ENCODE measurements at regions not wholly inside any gene's neighbourhood (a gene's known extent, or its start where the extent isn't known, plus 50 kb on each side); places are given as distances from the start of the nearest gene placed in this dataset.

DNA sequence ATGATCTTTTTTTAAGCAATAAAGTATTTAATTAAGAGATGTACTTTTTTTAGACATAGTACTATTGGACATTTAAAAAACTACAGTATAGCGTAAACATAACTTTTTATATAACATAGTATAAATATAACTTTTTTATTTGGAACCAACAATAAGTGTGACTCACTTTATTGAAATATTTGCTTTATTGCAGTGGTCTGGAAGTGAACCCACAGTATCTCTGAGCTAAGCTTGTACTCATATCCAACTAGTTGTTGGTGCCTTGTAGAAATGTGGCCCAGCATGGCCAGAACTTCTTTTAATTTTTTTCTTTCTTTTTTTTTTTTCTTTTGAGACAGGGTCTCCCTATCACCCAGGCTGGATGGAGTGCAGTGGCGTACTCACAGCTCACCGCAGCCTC is 61.5 kb upstream of the GALNT10 start:
- ATAC-seq: no peak
- Histone ChIP-seq H3K4me1 (no peaks in the 10 kb centered on the region), H3K27me3 (no peaks in the 10 kb centered on the region), H3K4me3 (no peak overlapping the region), H3K9me3 (no peaks in the 10 kb centered on the region), H3K27ac (no peak overlapping the region), H3K36me3 (no peaks in the 10 kb centered on the region)
- no peak for DNase-seq
- intact Hi-C loops (cut with DNase I): no loop called here
- TF ChIP-seq, protein P1, sequence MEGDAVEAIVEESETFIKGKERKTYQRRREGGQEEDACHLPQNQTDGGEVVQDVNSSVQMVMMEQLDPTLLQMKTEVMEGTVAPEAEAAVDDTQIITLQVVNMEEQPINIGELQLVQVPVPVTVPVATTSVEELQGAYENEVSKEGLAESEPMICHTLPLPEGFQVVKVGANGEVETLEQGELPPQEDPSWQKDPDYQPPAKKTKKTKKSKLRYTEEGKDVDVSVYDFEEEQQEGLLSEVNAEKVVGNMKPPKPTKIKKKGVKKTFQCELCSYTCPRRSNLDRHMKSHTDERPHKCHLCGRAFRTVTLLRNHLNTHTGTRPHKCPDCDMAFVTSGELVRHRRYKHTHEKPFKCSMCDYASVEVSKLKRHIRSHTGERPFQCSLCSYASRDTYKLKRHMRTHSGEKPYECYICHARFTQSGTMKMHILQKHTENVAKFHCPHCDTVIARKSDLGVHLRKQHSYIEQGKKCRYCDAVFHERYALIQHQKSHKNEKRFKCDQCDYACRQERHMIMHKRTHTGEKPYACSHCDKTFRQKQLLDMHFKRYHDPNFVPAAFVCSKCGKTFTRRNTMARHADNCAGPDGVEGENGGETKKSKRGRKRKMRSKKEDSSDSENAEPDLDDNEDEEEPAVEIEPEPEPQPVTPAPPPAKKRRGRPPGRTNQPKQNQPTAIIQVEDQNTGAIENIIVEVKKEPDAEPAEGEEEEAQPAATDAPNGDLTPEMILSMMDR (IDR thresholded peaks at IDR 0.05): no peak

DNA sequence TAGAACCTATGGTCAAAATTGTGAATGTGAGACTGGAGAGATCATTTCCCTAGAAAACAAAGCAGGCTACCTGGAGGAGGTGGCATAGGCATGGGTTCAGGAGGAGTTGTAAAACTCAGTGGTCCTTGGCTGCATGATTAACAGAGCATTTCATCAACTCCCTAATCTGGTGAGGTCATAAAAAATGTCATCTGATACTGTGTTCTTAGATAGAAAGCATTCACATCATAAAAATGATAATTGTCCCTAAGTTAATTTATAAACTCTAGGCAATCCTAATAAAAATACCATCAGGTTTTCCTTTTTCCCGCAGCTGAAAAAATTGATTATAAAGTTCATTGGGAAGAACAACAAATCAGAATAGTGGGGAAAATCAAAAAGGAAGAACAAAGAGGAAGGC is 60.6 kb upstream of the GALNT10 start:
- Histone ChIP-seq H3K9me3 (no peaks in the 10 kb centered on the region), H3K27ac (no peak overlapping the region), H3K36me3 (no peaks in the 10 kb centered on the region), H3K27me3 (no peaks in the 10 kb centered on the region), H3K4me3 (no peak overlapping the region), H3K4me1 (no peaks in the 10 kb centered on the region)
- ATAC-seq: no peak
- TF ChIP-seq, protein P1 (IDR thresholded peaks at IDR 0.05): no peak
- no peak for DNase-seq
- intact Hi-C loops (cut with DNase I): no loop called here

DNA sequence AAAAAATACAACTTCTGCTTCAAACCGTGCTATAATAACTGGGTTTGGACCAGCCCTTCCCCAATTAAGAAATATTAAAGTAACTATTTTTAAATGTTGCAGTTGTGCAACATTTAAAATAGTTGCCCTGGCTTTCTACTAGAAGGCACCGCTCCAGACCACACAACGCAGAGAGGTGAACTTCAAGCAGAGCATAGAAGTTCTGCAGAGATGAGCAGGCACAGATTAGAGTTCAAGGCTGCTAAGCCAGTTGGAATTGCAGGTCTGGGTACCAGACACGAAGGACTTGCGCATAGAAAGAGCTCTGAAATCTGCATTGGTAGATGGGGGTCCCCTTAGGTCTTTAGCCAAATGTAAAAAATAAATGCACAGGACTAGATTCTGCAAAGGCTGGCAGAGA is 58.7 kb upstream of the GALNT10 start:
- no peaks in the 10 kb centered on the region for H3K36me3 ChIP-seq
- intact Hi-C loops (cut with DNase I): no loop called here

DNA sequence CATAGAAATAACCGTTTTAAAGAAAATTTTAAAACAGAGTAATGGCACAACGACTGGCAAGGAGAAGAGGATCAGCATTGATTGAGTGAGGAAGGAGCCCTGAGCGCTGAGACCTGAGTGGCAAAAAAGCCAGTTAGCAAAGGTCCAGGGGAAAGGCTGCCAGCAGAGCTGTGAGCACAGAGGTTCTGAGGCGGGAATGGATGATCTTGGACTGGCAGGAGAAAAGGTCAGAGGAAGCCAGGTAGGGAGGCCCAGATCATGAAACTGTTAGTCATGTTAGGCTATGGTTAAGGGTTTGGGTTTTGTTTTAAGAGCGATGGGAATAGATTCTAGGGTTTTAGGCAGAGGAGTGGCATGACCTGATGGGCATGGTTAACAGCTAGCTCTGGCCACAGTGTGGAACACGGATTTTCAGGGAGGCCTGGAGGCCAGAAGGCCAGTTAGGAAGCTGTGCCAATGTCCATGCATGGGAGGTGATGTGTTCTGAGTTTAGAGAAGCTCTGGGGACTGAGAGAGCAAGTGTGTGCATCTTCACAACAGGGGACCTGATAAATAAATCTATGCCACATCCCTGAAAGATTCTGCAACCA is 57.7 kb upstream of the GALNT10 start:
- TF ChIP-seq, protein P1 (IDR thresholded peaks at IDR 0.05): no peak
- H3K27ac ChIP-seq: no peak overlapping the region

More for the DNA sequence above, 58.7 kb upstream of the GALNT10 start:
- TF ChIP-seq, protein P1 (IDR thresholded peaks at IDR 0.05): no peak
- Histone ChIP-seq H3K27me3 (no peaks in the 10 kb centered on the region), H3K4me1 (no peaks in the 10 kb centered on the region), H3K27ac (no peak overlapping the region), H3K9me3 (no peaks in the 10 kb centered on the region), H3K4me3 (no peak overlapping the region)
- DNase-seq (no peak), ATAC-seq (no peak)

DNA sequence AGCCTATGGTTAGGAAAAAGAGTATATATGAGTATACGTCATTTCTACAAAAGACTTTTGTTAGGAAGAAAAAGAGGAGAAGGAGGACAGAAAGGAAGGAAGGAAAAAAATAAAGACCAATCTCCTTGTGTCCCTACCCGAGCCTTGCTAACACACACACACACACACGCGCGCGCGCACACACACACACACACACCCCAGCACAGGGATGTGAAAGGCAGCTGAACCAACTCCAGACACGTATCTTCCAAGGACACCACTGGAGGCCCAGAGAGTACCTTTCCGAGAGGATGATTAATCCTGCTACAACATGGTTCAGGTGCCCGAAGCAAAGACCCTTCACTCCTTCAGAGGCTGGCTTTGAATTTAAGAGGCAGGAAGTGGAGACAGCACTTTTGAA is 56.9 kb upstream of the GALNT10 start:
- DNase-seq (no peak), ATAC-seq (no peak)
- intact Hi-C loops (cut with DNase I): no loop called here

More for the DNA sequence above, 57.7 kb upstream of the GALNT10 start:
- intact Hi-C loops (cut with DNase I): no loop called here
- Histone ChIP-seq H3K27me3 (no peaks in the 10 kb centered on the region), H3K36me3 (no peaks in the 10 kb centered on the region), H3K4me3 (no peak overlapping the region), H3K9me3 (no peaks in the 10 kb centered on the region), H3K4me1 (no peaks in the 10 kb centered on the region)
- DNase-seq (no peak), ATAC-seq (no peak)

More for the DNA sequence above, 56.9 kb upstream of the GALNT10 start:
- Histone ChIP-seq H3K27me3 (no peaks in the 10 kb centered on the region), H3K4me1 (no peaks in the 10 kb centered on the region), H3K4me3 (no peak overlapping the region), H3K27ac (no peak overlapping the region), H3K9me3 (no peaks in the 10 kb centered on the region), H3K36me3 (no peaks in the 10 kb centered on the region)
- TF ChIP-seq, protein P1 (IDR thresholded peaks at IDR 0.05): no peak
